H1 (cell line): ENCODE measurements at regions not wholly inside any gene's neighbourhood (a gene's known extent, or its start where the extent isn't known, plus 50 kb on each side); places are given as distances from the start of the nearest gene placed in this dataset.

ENCODE experiments used
- CTCF ChIA-PET: fragments of 300-600 bp; sonication (Branson Sonifier 250); formaldehyde crosslinking; loops from one replicate; lab custom pipeline; 2021; ENCODE audit not compliant: partially characterized antibody; lab: Charles Lee
- POLR2A ChIA-PET: fragments of 300-600 bp; sonication (Branson Sonifier 250); formaldehyde crosslinking; loops from one replicate; lab custom pipeline; 2021; ENCODE audit warnings: inconsistent platforms; ENCODE audit not compliant: partially characterized antibody; lab: Charles Lee
- DNase-seq, 2 experiments: peaks; one replicate each; pipeline versions ENCODE4 v3.0.0 to v3.0.0-alpha.2; 2010 to 2022; ENCODE audit warnings: low spot score in 2 of 2, low read depth in 1 of 2, mixed read lengths in 1 of 2
- FAIRE-seq: peaks from 2 replicates; lab custom pipeline; 2011; peaks lifted over from hg19 to GRCh38; lab: Jason Lieb, UNC
- H2AFZ ChIP-seq: 2 replicates; pipeline ENCODE4 v1.8.1; 2012; ENCODE audit warnings: low read length, inconsistent platforms
- H2AK5ac ChIP-seq: 2 replicates; pipeline ENCODE4 v1.6.1; 2013; ENCODE audit warnings: low read depth, low read length
- H2BK120ac ChIP-seq: replicated peaks from 2 replicates; pipeline ENCODE3; 2013; ENCODE audit warnings: low read depth, low read length, inconsistent platforms
- H2BK12ac ChIP-seq: 2 replicates; pipeline ENCODE4 v1.6.1; 2013; ENCODE audit warnings: low read depth, low read length
- H2BK15ac ChIP-seq: 2 replicates; pipeline ENCODE4 v1.6.1; 2013; ENCODE audit warnings: low read length
- H2BK20ac ChIP-seq: 2 replicates; pipeline ENCODE4 v1.6.1; 2013; ENCODE audit warnings: low read length
- H2BK5ac ChIP-seq: 2 replicates; pipeline ENCODE4 v1.6.1; 2013; ENCODE audit warnings: low read depth, low read length
- H3K14ac ChIP-seq: 2 replicates; pipeline ENCODE4 v1.6.1; 2013; ENCODE audit warnings: inconsistent platforms; ENCODE audit not compliant: insufficient read length
- H3K18ac ChIP-seq: 2 replicates; pipeline ENCODE4 v1.6.1; 2013; ENCODE audit warnings: low read length; ENCODE audit errors: extremely low read depth
- H3K23ac ChIP-seq: 2 replicates; pipeline ENCODE4 v1.6.1; 2013; ENCODE audit warnings: inconsistent platforms; ENCODE audit not compliant: insufficient read length
- H3K23me2 ChIP-seq: 2 replicates; pipeline ENCODE4 v1.6.1; 2013; ENCODE audit warnings: low read depth, low read length
- H3K27ac ChIP-seq: 2 replicates; pipeline ENCODE4 v1.6.1; 2011; ENCODE audit warnings: low read depth, low read length, inconsistent platforms
- H3K27me3 ChIP-seq, 4 experiments: replicated peaks in 1 of 4; 1 replicate in 1 of 4; 2 replicates in 3 of 4; pipeline versions ENCODE4 v1.6.1 to v1.8.1; 2011 to 2013; ENCODE audit warnings: low read length in 3 of 4, mild to moderate bottlenecking in 3 of 4, inconsistent platforms in 2 of 4, mixed read lengths in 2 of 4, moderate library complexity in 1 of 4; ENCODE audit not compliant: control insufficient read depth in 3 of 4, insufficient read depth in 3 of 4; ENCODE audit errors: extremely low read depth in 1 of 4
- H3K36me3 ChIP-seq, 4 experiments: 2 replicates each; pipeline versions ENCODE4 v1.6.1 to v1.8.1; 2011 to 2013; ENCODE audit warnings: mild to moderate bottlenecking in 4 of 4, low read length in 3 of 4, moderate library complexity in 2 of 4, control low read depth in 1 of 4, inconsistent platforms in 1 of 4; ENCODE audit not compliant: insufficient read depth in 4 of 4, control insufficient read depth in 2 of 4
- H3K4ac ChIP-seq: replicated peaks from 2 replicates; pipeline ENCODE3; 2013; ENCODE audit warnings: low read length, low read depth, mixed read lengths, inconsistent platforms; ENCODE audit not compliant: insufficient read length
- H3K4me1 ChIP-seq, 4 experiments: replicated peaks in 1 of 4; 1 replicate in 1 of 4; 2 replicates in 3 of 4; pipeline versions ENCODE4 v1.6.1 to v1.8.1; 2011 to 2013; ENCODE audit warnings: low read length in 3 of 4, inconsistent platforms in 2 of 4, mixed read lengths in 1 of 4; ENCODE audit not compliant: insufficient read depth in 4 of 4, control insufficient read depth in 3 of 4
- H3K4me2 ChIP-seq, 2 experiments: 2 replicates each; pipeline versions ENCODE4 v1.6.1 to v1.8.1; 2011 to 2013; ENCODE audit warnings: low read depth in 2 of 2, low read length in 2 of 2, control low read depth in 1 of 2, inconsistent platforms in 1 of 2, mild to moderate bottlenecking in 1 of 2; ENCODE audit not compliant: insufficient read depth in 1 of 2
- H3K4me3 ChIP-seq, 4 experiments: fragments of 200-600, 300-600 bp in 1 of 4; sonication (generic), shearing (Covaris generic), sonication (Bioruptor Twin) in 1 of 4; 2 replicates each; pipeline versions ENCODE4 v1.5.1 to v1.8.1; 2011 to 2016; ENCODE audit warnings: low read length in 4 of 4, low read depth in 3 of 4, control low read depth in 2 of 4, inconsistent platforms in 2 of 4, mild to moderate bottlenecking in 2 of 4, mixed read lengths in 1 of 4, moderate library complexity in 1 of 4; ENCODE audit not compliant: insufficient read depth in 2 of 4; ENCODE audit errors: extremely low read depth in 1 of 4
- H3K56ac ChIP-seq: replicated peaks from 2 replicates; pipeline ENCODE3; 2013; ENCODE audit warnings: low read depth, mild to moderate bottlenecking, mixed read lengths, low read length, inconsistent platforms; ENCODE audit not compliant: insufficient read length
- H3K79me1 ChIP-seq: 2 replicates; pipeline ENCODE4 v1.6.1; 2013; ENCODE audit warnings: low read depth, low read length, control low read depth
- H3K79me2 ChIP-seq, 2 experiments: 2 replicates each; pipeline versions ENCODE4 v1.6.1 to v1.8.1; 2012 to 2013; ENCODE audit warnings: low read length in 2 of 2, mild to moderate bottlenecking in 2 of 2, inconsistent platforms in 1 of 2; ENCODE audit not compliant: insufficient read depth in 2 of 2, control insufficient read depth in 1 of 2
- H3K9ac ChIP-seq, 4 experiments: replicated peaks in 1 of 4; 1 replicate in 1 of 4; 2 replicates in 3 of 4; pipeline versions ENCODE4 v1.6.1 to v1.8.1; 2011 to 2013; ENCODE audit warnings: low read depth in 3 of 4, low read length in 3 of 4, control low read depth in 2 of 4, mild to moderate bottlenecking in 2 of 4, moderate library complexity in 2 of 4, inconsistent platforms in 1 of 4; ENCODE audit errors: extremely low read depth in 1 of 4
- H3K9me3 ChIP-seq, 2 experiments: 2 replicates each; pipeline versions ENCODE4 v1.6.1 to v1.8.1; 2012 to 2013; ENCODE audit warnings: mild to moderate bottlenecking in 2 of 2, moderate library complexity in 2 of 2, control low read depth in 1 of 2, inconsistent platforms in 1 of 2, low read depth in 1 of 2, low read length in 1 of 2, mixed read lengths in 1 of 2; ENCODE audit not compliant: insufficient read depth in 2 of 2
- H4K20me1 ChIP-seq, 2 experiments: replicated peaks in 1 of 2; 2 replicates each; pipeline versions ENCODE3 to v1.8.1; 2011 to 2013; ENCODE audit warnings: inconsistent platforms in 2 of 2, low read length in 2 of 2, mild to moderate bottlenecking in 1 of 2; ENCODE audit not compliant: insufficient read depth in 2 of 2, control insufficient read depth in 1 of 2
- H4K5ac ChIP-seq: 2 replicates; pipeline ENCODE4 v1.6.1; 2013; ENCODE audit warnings: low read length, low read depth, mixed read lengths, inconsistent platforms; ENCODE audit not compliant: insufficient read length
- H4K8ac ChIP-seq: 2 replicates; pipeline ENCODE4 v1.8.0; 2013; ENCODE audit warnings: mild to moderate bottlenecking, moderate library complexity, low read length, inconsistent platforms; ENCODE audit not compliant: insufficient read depth; ENCODE audit errors: extremely low read depth
- H4K91ac ChIP-seq: replicated peaks from 2 replicates; pipeline ENCODE3; 2013; ENCODE audit warnings: low read length, mixed read lengths, inconsistent platforms; ENCODE audit not compliant: insufficient read length
- JUN ChIP-seq: IDR thresholded peaks from 2 replicates; pipeline ENCODE4 v1.6.1; 2011; ENCODE audit warnings: low read depth, mild to moderate bottlenecking, improper control_type of control experiment, low read length
- SP1 ChIP-seq: IDR thresholded peaks from 2 replicates; pipeline ENCODE4 v1.6.1; 2011; ENCODE audit warnings: low read depth, low read length
- WGBS, 2 experiments: shearing (Covaris generic) in 1 of 2; methylation state at CpG; one replicate each; pipeline versions ENCODE4 v1.1.6 to v1.1.7; 2013 to 2015; ENCODE audit warnings: low lambda C conversion rate in 2 of 2, mixed read lengths in 2 of 2, inconsistent platforms in 1 of 2, low coverage in 1 of 2, missing lambda C conversion rate in 1 of 2; ENCODE audit not compliant: insufficient replicate concordance in 2 of 2, insufficient coverage in 1 of 2, insufficient read length in 1 of 2; ENCODE audit errors: extremely low coverage in 1 of 2, missing lambda C conversion rate in 1 of 2; 5-methylcytosine and 5-hydroxymethylcytosine counted together

DNA sequence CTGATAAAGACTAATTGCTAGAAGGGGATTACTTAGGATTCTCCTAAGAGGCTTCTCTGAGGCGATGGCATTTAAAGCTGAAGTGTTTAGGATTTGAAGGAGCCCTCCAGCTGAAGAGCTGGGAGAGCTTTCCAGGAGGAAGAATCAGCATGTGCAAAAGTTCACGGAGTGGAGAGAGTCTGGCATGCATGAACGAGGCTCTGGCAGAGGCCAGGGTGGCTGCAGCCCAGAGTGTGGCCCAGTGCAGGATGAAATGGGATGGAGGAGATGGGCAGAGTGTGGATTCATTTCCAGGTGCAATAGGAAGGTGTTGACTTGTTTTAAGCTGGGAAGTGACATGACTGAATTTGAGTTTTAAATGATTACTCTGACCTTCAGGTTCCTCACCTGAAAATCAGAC lies 249.0 kb upstream of the CCL2 start:
- CTCF ChIA-PET = interaction anchor here (1.6 to 2.0 kb wide), 2 partner anchors 8 to 11 kb away, joined by 3 to 5 read pairs; no protein-coding TSS in a partner anchor

More for the DNA sequence above, 249.0 kb upstream of the CCL2 start:
- Histone ChIP-seq H3K9ac (no peak overlapping the region), H3K56ac (no peak overlapping the region), H2AFZ (no peak overlapping the region), H2BK5ac (no peak overlapping the region), H3K4me2 (no peak overlapping the region), H3K27me3 (no peaks in the 10 kb centered on the region), H4K20me1 (no peaks in the 10 kb centered on the region), H4K5ac (no peak overlapping the region), H3K4me3 (no peak overlapping the region), H2AK5ac (no peak overlapping the region), H3K27ac (no peak overlapping the region), H2BK120ac (no peak overlapping the region), H3K9me3 (no peaks in the 10 kb centered on the region), H2BK15ac (no peak overlapping the region), H3K14ac (no peak overlapping the region), H2BK20ac (no peak overlapping the region), H4K91ac (no peak overlapping the region), H3K23ac (no peak overlapping the region), H3K4ac (no peak overlapping the region), H2BK12ac (no peak overlapping the region), H3K4me1 (no peaks in the 10 kb centered on the region), H3K79me2 (no peaks in the 10 kb centered on the region), H3K79me1 (no peaks in the 10 kb centered on the region), H4K8ac (no peak overlapping the region), H3K23me2 (peaks cover 4% of the 10 kb centered on the region; the same call in 1 of the 2 replicates), H3K36me3 (no peaks in the 10 kb centered on the region), H3K18ac (no peak overlapping the region)
- no peak for FAIRE-seq
- POLR2A ChIA-PET = no interaction called here
- no peak for TF ChIP-seq JUN
- TF ChIP-seq SP1 = no peak
- no peak for DNase-seq
- 85% methylated on average over 3 of the region's 3 CpGs; no CpG with 5 or more reads in 1 of the 2 experiments for WGBS, 2 experiments
